ENCODE measurements at regions not wholly inside any gene's neighbourhood (a gene's known extent, or its start where the extent isn't known, plus 50 kb on each side); places are given as distances from the start of the nearest gene placed in this dataset.

- TF ChIP-seq CTCF (conservative IDR thresholded peaks at IDR 0.05 in 1 of 2, IDR thresholded peaks at IDR 0.05 in 1 of 2; ENCODE audit: extremely low read depth in 1 of 2, insufficient read depth in 1 of 2, low read depth in 1 of 2, low read length in 2 of 2) (no peak), EZH2 (IDR thresholded peaks at IDR 0.05; ENCODE audit: borderline replicate concordance, low read length) (no peak)
These were observed 446.5 kb downstream of the EFNA5 start for GRCh38 chr5:107224272-107224671.

Data from mammary epithelial cell (primary cell).